GM13976 (cell line): ENCODE measurements at regions not wholly inside any gene's neighbourhood (a gene's known extent, or its start where the extent isn't known, plus 50 kb on each side); places are given as distances from the start of the nearest gene placed in this dataset.
A peak's percentile ranks its signal among the peaks of the same experiment; 100 is the strongest.

Experiments used
- DNase-seq: peaks from one replicate; pipeline ENCODE4 v3.0.0; 2012; ENCODE audit warnings: low spot score
- in situ Hi-C: fragments of 300-500 bp; cut with MboI; formaldehyde crosslinking; loops from one replicate; pipeline ENCODE4 v1.12.0; 2022; ENCODE audit warnings: low sequenced_read_pairs, mixed read lengths, inconsistent platforms; ENCODE audit not compliant: unreplicated experiment
- TF ChIP-seq, protein P1 (sequence below): IDR thresholded peaks from 2 replicates; pipeline ENCODE4 v1.5.1; 2012; ENCODE audit warnings: borderline replicate concordance, mild to moderate bottlenecking; ENCODE audit not compliant: insufficient read depth; ENCODE audit errors: extremely low read depth, missing control alignments, control extremely low read depth

DNA sequence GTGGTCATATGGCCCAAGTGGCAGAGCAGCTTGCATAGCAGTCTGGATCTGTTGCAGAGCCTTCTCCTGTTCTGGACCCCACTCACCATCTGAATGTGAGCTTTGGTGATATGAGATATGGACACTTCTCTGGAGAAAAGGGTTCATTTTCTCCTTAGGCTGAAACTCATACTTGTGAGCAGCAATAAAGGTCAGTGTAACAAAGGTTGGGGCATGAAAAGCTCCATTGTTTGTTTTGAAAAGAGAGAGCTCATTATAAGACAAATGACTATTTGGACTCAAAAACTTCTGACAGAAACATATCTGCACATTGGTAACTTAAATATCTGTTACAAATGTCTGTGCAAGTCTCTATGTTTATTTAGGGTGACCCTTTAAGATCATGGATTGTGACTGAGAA is 517.3 kb downstream of the MFSD1 start:
- in situ Hi-C loops, result no loop called here
- TF ChIP-seq, protein P1, sequence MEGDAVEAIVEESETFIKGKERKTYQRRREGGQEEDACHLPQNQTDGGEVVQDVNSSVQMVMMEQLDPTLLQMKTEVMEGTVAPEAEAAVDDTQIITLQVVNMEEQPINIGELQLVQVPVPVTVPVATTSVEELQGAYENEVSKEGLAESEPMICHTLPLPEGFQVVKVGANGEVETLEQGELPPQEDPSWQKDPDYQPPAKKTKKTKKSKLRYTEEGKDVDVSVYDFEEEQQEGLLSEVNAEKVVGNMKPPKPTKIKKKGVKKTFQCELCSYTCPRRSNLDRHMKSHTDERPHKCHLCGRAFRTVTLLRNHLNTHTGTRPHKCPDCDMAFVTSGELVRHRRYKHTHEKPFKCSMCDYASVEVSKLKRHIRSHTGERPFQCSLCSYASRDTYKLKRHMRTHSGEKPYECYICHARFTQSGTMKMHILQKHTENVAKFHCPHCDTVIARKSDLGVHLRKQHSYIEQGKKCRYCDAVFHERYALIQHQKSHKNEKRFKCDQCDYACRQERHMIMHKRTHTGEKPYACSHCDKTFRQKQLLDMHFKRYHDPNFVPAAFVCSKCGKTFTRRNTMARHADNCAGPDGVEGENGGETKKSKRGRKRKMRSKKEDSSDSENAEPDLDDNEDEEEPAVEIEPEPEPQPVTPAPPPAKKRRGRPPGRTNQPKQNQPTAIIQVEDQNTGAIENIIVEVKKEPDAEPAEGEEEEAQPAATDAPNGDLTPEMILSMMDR, result no peak

DNA sequence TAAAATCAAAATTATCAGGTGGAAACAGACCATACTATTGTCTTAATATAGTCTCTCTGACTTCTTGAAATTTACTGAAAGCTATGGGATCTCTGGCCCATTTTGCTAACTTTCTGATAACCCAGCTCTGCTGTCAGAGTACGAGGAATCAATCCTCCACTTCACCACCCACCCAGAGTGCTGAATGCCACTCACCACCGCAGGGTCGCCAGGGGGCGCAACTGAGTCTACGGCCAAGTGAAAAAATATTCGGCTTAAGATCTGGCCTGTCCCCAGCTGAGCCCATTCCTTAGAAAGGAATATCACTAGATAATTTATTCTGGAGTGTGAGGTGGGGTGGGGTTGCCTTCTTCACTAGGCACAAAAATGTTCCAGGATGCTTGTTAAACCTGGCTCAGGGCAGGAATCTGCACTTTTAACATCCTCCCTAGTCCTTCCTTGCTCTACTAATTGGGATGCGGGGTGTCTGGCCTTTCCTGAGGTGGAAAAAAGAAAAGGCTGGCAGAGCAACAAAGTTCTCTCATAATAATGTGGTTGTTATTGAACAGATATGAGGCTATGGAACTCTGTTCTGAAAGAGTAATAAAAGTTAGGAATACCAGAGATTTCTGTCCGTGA is 520.6 kb downstream of the MFSD1 start:
- in situ Hi-C loops, result loop anchor here (10.0 kb wide), 1 partner anchor 482 kb away; no protein-coding TSS in a partner anchor

More for the DNA sequence above, 517.3 kb downstream of the MFSD1 start:
- no peak for DNase-seq

DNA sequence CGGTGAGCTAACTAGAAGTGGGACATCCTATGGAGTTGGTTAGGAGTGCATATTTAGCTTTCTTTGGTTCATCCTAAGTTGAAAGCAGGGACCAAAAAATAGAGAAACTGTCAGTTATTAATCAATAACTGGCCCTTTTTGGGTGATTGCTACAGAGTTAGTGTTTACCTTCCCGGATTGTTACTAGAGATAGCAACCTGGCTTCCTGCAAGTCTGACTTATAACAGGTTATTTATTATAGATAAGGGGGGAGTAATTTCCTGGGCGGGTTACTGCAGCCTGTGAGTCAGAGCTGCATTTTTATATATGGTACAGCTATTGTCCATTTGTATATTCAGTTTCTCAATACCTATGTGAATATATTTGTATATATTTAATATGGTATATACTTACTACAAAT is 522.0 kb downstream of the MFSD1 start:
- DNase-seq, result no peak
- TF ChIP-seq, protein P1, result no peak
- in situ Hi-C loops, result loop anchor here (10.0 kb wide), 1 partner anchor 481 kb away; no protein-coding TSS in a partner anchor

More for the DNA sequence above, 520.6 kb downstream of the MFSD1 start:
- peak; percentile 48 for DNase-seq
- TF ChIP-seq, protein P1, result peak; percentile 80

DNA sequence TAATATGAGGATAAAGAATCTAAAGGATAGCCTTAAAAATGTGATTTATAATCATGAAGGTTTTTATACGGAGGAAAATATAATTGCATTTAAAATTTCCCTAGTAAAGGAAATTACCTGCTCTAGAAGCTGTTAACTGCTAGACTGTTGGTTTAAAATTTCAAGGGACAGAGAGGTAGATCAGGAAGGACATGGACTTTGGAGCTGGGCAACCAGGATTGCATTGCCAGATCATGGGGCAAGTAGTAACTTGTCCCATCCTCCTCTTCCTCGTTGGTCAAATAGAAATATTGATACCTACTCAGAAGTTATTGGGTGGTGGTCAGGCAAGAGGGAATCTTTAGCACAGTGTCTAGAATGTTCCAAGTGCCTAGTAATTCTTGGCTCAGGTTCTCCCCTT is 525.1 kb downstream of the MFSD1 start:
- DNase-seq, result no peak
- in situ Hi-C loops, result loop anchor here (10.0 kb wide), 1 partner anchor 478 kb away; no protein-coding TSS in a partner anchor
- TF ChIP-seq, protein P1, result no peak

DNA sequence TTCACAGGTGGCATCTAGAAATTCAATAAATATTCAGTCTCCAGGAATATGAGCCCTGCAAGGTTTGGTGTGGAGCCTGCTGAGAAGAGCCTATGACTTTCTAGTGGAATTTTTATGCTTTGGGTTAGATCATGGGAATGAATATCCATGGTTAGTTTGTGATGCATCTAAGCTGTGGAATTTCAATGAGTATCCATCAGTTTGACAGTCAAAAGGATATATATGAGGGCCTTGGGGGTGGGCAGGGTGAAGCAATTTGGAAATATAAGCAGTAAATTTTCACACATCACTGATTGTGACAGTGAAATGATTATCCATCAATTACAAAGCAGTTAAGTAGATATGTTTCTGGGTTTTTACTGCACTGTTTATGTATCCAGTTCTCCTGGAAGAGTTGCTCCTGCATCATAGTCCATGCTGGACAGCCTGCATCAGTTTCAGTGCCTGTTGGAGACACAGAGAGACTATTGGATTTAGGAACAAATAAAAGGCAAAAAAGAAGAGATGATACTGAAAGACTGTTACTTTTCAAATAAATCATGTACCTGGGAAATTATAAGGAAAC is 530.8 kb downstream of the MFSD1 start:
- TF ChIP-seq, protein P1, result no peak
- in situ Hi-C loops, result no loop called here
- no peak for DNase-seq

DNA sequence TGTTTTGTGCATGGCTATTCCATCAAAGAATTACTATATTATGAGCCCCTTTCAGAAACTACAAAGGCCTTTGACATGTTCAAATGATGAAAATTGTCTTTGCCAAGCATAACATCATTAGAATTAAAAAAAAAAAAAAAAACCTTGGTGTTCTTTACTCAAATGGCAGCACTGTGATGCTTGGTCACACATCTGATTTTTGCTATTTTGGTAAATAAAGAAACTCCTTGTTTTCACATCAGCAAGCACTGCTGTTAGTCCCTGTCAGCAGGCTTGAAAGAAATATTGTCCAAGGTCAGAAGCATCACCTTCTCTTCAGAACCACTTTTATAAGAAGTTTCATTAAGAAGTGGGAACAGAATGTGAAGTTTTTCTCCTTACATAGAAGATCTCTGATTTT is 537.3 kb downstream of the MFSD1 start:
- in situ Hi-C loops, result no loop called here
- DNase-seq, result no peak
- TF ChIP-seq, protein P1, result no peak
